ENCODE measurements at regions not wholly inside any gene's neighbourhood (a gene's known extent, or its start where the extent isn't known, plus 50 kb on each side); places are given as distances from the start of the nearest gene placed in this dataset.

GRCh38 chr4:58127680-58128079 is 1017.5 kb upstream of the IGFBP7 start:
- no peak for DNase-seq (ENCODE audit: insufficient read length, low spot score)
- peak; percentile 89 for FAIRE-seq
- TF ChIP-seq CTCF (IDR thresholded peaks at IDR 0.05; ENCODE audit: insufficient read depth, missing control alignments): no peak

- TF ChIP-seq CTCF (IDR thresholded peaks at IDR 0.05; ENCODE audit: insufficient read depth, missing control alignments): no peak
- FAIRE-seq (no peak), DNase-seq (ENCODE audit: insufficient read length, low spot score) (no peak)
Observed at GRCh38 chr4:58119298-58119697, 1009.1 kb upstream of the IGFBP7 start.

GRCh38 chr4:58113126-58113525 is 1002.9 kb upstream of the IGFBP7 start:
- FAIRE-seq: peak; percentile 96
- DNase-seq (ENCODE audit: insufficient read length, low spot score): no peak
- no peak for TF ChIP-seq CTCF (IDR thresholded peaks at IDR 0.05; ENCODE audit: insufficient read depth, missing control alignments)

- no peak for DNase-seq (ENCODE audit: insufficient read length, low spot score)
- TF ChIP-seq CTCF (IDR thresholded peaks at IDR 0.05; ENCODE audit: insufficient read depth, missing control alignments): no peak
- no peak for FAIRE-seq
Observed at GRCh38 chr4:58111818-58112217, 1001.6 kb upstream of the IGFBP7 start.

- no peak for DNase-seq (ENCODE audit: insufficient read length, low spot score)
- no peak for TF ChIP-seq CTCF (IDR thresholded peaks at IDR 0.05; ENCODE audit: insufficient read depth, missing control alignments)
- no peak for FAIRE-seq
Observed at GRCh38 chr4:58093352-58093751, 983.2 kb upstream of the IGFBP7 start.

GRCh38 chr4:58090539-58090938 is 980.4 kb upstream of the IGFBP7 start:
- DNase-seq (ENCODE audit: insufficient read length, low spot score) (no peak), FAIRE-seq (no peak)
- no peak for TF ChIP-seq CTCF (IDR thresholded peaks at IDR 0.05; ENCODE audit: insufficient read depth, missing control alignments)

GRCh38 chr4:58081356-58081755 is 971.2 kb upstream of the IGFBP7 start:
- DNase-seq (ENCODE audit: insufficient read length, low spot score): no peak
- FAIRE-seq: no peak
- no peak for TF ChIP-seq CTCF (IDR thresholded peaks at IDR 0.05; ENCODE audit: insufficient read depth, missing control alignments)

Data from D721Med (cell line).